ENCODE measurements at regions not wholly inside any gene's neighbourhood (a gene's known extent, or its start where the extent isn't known, plus 50 kb on each side); places are given as distances from the start of the nearest gene placed in this dataset.

- H3K36me3 Mint-ChIP-seq (ENCODE audit: insufficient read depth) = no peaks in the 10 kb centered on the region
- H3K27me3 Mint-ChIP-seq = no peaks in the 10 kb centered on the region
- H3K4me1 Mint-ChIP-seq (ENCODE audit: low read depth in 2 of 2) = no peaks in the 10 kb centered on the region
- no peak overlapping the region for H3K27ac Mint-ChIP-seq
- H3K4me3 Mint-ChIP-seq = no peak overlapping the region
- H3K9me3 Mint-ChIP-seq = peaks cover 0 to 6% of the 10 kb centered on the region in 2 donors
- DNase-seq = no peak
- no peak for ATAC-seq (replicated peaks)
These were observed 202.2 kb downstream of the AEBP2 start for GRCh38 chr12:19641235-19642080.

GRCh38 chr12:19642345-19642744 is 203.1 kb downstream of the AEBP2 start:
- ATAC-seq (replicated peaks) (no peak), DNase-seq (no peak)
- peaks cover 0 to 6% of the 10 kb centered on the region in 2 donors for H3K9me3 Mint-ChIP-seq

DNA sequence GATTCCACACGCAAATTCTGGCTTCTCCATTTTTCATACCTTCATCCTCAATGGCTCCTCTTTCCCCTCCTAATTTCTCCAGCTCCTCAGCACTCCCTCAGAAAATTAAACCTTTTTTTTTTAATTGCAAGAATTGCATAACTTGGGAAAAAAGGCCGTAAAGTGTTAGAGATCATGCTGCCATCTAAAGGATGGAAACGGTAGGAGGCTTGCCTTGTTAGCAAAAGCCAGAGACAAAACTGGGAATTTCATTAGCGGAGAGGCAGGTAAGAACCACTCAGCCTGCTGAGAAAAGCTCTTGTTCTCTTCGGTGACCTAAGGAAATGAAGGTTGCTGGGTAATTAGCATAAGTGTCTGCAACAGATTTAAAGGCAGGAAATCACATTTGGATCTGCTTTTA is 204.3 kb downstream of the AEBP2 start:
- Mint-ChIP-seq H3K27ac (no peak overlapping the region), H3K4me1 (ENCODE audit: low read depth in 2 of 2) (peaks cover 0 to 1% of the 10 kb centered on the region in 2 donors), H3K9me3 (peaks cover 0 to 6% of the 10 kb centered on the region in 2 donors), H3K27me3 (no peaks in the 10 kb centered on the region), H3K4me3 (no peak overlapping the region), H3K36me3 (ENCODE audit: insufficient read depth) (no peaks in the 10 kb centered on the region)
- DNase-seq = no peak
- ATAC-seq (replicated peaks) = no peak

More at GRCh38 chr12:19642345-19642744, 203.1 kb downstream of the AEBP2 start:
- no peaks in the 10 kb centered on the region for H3K27me3 Mint-ChIP-seq
- no peak overlapping the region for H3K4me3 Mint-ChIP-seq
- H3K36me3 Mint-ChIP-seq (ENCODE audit: insufficient read depth) = no peaks in the 10 kb centered on the region
- H3K4me1 Mint-ChIP-seq (ENCODE audit: low read depth in 2 of 2) = no peaks in the 10 kb centered on the region
- H3K27ac Mint-ChIP-seq = no peak overlapping the region

GRCh38 chr12:19644571-19644970 is 205.3 kb downstream of the AEBP2 start:
- H3K9me3 Mint-ChIP-seq = peaks cover 0 to 6% of the 10 kb centered on the region in 2 donors
- ATAC-seq (replicated peaks) = no peak
- no peaks in the 10 kb centered on the region for H3K36me3 Mint-ChIP-seq (ENCODE audit: insufficient read depth)
- H3K4me3 Mint-ChIP-seq = no peak overlapping the region
- peaks cover 0 to 1% of the 10 kb centered on the region in 2 donors for H3K4me1 Mint-ChIP-seq (ENCODE audit: low read depth in 2 of 2)
- H3K27me3 Mint-ChIP-seq = no peaks in the 10 kb centered on the region
- no peak for DNase-seq
- no peak overlapping the region for H3K27ac Mint-ChIP-seq

DNA sequence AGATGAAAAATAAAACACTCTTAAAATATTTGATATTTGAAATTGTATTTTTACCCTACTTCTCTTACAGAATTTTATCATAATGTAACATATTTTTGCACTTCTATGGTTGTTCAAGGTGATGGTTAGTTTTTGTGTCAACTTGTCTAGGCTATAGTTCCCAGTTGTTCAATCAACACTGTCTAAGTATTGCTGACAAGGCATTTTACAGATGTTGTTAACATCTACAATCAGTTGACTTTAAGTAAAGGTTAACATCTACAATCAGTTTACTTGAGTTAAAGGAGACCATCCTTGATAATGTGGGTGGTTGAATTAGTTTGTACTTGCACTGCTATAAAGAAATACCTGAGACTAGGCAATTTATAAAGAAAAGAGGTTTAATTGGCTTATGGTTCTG is 206.5 kb downstream of the AEBP2 start:
- Mint-ChIP-seq H3K27me3 (no peaks in the 10 kb centered on the region), H3K27ac (no peak overlapping the region), H3K36me3 (ENCODE audit: insufficient read depth) (no peaks in the 10 kb centered on the region), H3K4me3 (no peak overlapping the region), H3K4me1 (ENCODE audit: low read depth in 2 of 2) (peaks cover 0 to 1% of the 10 kb centered on the region in 2 donors), H3K9me3 (peaks cover 0 to 6% of the 10 kb centered on the region in 2 donors)
- DNase-seq (no peak), ATAC-seq (replicated peaks) (no peak)

DNA sequence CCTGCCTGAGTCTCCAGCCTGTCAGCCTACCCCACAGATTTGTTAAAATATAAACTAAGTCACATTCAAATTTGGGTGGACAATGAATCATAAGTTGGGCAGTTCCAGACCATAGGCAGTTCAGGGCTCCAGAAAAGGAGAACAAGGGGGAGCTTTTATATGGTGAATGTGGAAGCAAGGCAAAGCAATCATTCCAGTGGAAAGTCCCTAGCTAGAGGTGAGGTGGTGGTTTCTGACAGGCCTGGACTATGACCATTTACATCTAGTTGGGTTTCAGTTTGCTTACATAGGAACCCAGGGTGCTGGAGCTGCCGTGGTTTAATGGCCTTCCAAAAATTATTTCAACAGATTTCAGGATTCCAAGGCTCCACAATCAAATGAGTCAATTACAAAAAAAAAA is 207.3 kb downstream of the AEBP2 start:
- Mint-ChIP-seq H3K36me3 (ENCODE audit: insufficient read depth) (no peaks in the 10 kb centered on the region), H3K4me1 (ENCODE audit: low read depth in 2 of 2) (peaks cover 0 to 1% of the 10 kb centered on the region in 2 donors), H3K4me3 (no peak overlapping the region), H3K27ac (no peak overlapping the region), H3K9me3 (peaks cover 0 to 6% of the 10 kb centered on the region in 2 donors), H3K27me3 (no peaks in the 10 kb centered on the region)
- no peak for DNase-seq
- no peak for ATAC-seq (replicated peaks)

DNA sequence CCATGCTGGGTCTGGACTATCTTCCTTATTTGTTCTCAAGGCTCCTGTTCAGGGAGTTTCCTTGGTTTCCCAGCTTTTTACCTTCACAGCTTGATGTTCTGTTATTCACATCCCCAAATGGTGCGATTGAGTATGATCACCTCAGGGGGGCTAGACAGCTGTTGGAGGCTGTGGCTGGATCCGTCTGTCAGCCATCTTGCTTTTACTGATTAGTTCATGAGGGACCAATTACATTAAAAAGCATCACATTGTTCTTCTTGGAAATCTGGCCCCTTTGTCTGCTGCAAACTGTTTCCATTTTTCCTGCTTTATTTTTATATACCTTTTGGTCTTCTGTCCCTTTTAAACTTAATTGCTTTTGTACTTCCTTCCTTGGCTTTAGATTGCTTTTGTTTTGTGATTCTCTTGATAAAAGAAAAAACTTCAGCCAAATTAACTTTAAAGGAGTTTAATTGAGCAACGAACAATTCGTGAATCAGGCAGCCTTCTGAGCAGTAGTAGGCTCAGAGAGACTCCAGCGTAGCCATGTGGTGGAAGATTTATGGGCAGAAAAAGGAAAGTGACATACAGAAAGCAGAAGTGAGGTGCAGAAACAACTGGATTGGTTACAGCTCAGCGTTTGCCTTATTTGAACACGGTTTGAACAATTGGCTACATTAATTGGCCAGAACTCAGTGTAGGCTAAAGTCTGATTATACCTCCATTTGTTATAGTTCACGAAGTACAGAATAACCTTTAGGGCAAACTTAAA is 208.7 kb downstream of the AEBP2 start:
- no peak overlapping the region for H3K4me3 Mint-ChIP-seq
- no peaks in the 10 kb centered on the region for H3K36me3 Mint-ChIP-seq (ENCODE audit: insufficient read depth)
- H3K9me3 Mint-ChIP-seq = peaks cover 0 to 6% of the 10 kb centered on the region in 2 donors
- no peak overlapping the region for H3K27ac Mint-ChIP-seq
- no peak for DNase-seq
- H3K4me1 Mint-ChIP-seq (ENCODE audit: low read depth in 2 of 2) = peaks cover 0 to 1% of the 10 kb centered on the region in 2 donors
- H3K27me3 Mint-ChIP-seq = no peaks in the 10 kb centered on the region
- ATAC-seq (replicated peaks) = no peak

DNA sequence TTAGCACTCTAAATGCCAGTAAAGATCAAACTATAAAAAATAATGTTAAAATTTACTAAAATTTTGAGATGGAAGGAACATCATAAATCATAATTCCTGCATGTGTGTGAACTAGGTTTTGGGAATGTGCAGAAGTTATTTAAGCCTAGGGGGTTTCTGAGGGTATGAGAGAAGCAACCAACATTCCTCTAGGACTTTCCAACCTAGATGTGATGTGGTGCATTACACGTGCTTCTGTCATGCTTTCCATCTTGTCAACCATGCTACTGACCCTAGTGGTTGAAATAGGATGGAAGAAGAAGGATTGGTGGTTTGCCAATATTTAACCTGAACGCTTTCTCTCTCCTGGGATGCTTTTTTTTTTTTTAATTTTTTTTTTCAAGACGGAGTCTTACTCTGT is 209.3 kb downstream of the AEBP2 start:
- H3K4me3 Mint-ChIP-seq = no peak overlapping the region
- peaks cover 0 to 1% of the 10 kb centered on the region in 2 donors for H3K4me1 Mint-ChIP-seq (ENCODE audit: low read depth in 2 of 2)
- DNase-seq = no peak
- no peaks in the 10 kb centered on the region for H3K27me3 Mint-ChIP-seq
- H3K9me3 Mint-ChIP-seq = peaks cover 0 to 6% of the 10 kb centered on the region in 2 donors
- no peak for ATAC-seq (replicated peaks)
- H3K36me3 Mint-ChIP-seq (ENCODE audit: insufficient read depth) = no peaks in the 10 kb centered on the region
- no peak overlapping the region for H3K27ac Mint-ChIP-seq

DNA sequence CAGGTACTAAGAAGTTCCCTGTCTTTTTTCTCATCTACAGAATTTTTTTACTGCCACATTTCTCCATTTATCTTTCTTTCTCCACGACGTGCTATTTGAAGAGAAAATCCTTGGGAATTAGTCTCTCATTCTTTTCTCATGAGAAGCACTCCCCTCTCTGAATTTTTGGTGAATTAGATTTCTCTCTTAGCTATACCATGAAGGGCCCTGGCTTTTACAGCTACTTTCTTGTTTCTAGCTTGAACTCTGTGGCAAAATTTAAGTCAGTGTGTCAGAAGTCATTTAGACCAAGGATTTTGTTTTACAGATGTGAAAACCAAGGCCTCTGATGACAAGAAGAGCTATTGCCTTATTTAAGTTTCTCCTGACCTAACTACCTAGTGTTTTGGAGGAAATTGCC is 213.1 kb downstream of the AEBP2 start:
- Mint-ChIP-seq H3K4me1 (ENCODE audit: low read depth in 2 of 2) (peaks cover 0 to 1% of the 10 kb centered on the region in 2 donors), H3K27ac (no peak overlapping the region), H3K4me3 (no peak overlapping the region), H3K27me3 (no peaks in the 10 kb centered on the region), H3K36me3 (ENCODE audit: insufficient read depth) (no peaks in the 10 kb centered on the region), H3K9me3 (no peaks in the 10 kb centered on the region)
- ATAC-seq (replicated peaks) = no peak
- no peak for DNase-seq

DNA sequence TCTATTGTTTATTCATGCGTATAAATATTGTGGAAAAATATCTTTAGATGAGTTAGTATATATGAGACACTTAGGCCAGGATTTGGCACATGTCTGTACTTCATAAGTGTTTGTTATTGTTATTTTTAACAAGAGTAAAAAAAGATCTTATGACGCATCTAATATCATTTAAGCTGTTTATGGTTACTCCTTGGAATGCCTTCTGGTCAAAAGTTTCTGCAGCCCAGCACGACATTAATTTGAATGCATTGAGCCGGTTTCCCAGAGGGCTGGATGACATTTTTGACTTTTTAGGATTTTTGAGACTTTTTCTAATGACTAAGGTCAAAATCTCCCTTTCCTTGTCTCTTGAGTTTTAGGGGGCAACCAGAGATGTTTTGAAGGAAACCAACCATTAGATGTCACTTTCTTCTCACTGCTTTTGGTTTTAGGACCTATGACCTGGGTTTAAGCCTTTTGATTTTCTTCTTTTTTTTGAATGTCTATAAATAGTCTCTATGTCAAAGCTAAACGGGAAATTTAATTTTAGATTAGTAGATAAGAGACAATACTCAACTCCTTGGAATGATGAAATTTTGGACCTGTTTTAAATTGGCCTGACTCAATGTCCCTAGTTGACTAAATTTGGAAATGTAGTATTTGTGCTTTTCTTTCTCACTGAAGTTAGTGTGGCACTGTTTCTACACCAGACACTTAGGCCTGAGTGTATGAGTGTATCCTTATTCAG is 215.5 kb downstream of the AEBP2 start:
- Mint-ChIP-seq H3K9me3 (no peaks in the 10 kb centered on the region), H3K27ac (no peak overlapping the region)

DNA sequence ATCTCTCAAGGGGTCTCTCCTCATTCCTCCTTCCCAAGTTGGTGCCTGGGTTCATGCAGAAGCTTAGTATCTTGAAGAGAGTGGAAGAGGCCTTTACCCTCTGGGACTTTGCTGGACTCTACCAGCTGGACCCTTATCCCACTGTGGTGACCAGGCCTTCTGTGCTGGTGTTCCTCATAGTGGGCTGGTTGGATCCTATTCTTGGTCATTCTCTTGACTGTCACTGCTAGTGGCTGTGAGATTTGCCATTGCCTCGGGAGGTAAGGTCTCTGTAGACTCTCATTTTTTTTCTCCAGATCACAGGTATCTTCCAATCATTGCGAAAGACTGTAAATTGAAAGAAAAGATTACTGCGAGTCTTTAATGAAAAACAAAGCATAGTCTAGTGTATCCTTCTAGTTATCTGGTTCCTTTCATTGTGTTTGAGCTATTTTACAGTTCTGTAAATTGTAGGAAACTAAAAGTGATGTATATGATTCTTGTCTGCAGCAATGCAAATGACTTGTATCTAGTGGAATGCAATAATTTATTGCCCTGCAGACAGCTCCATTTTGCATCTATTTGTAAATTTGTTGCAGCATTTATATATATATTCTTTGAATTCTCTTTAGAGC is 217.9 kb downstream of the AEBP2 start:
- no peak for ATAC-seq (replicated peaks)
- Mint-ChIP-seq H3K4me1 (ENCODE audit: low read depth in 2 of 2) (peaks cover 4 to 5% of the 10 kb centered on the region in 2 donors), H3K4me3 (no peak overlapping the region), H3K36me3 (ENCODE audit: insufficient read depth) (no peaks in the 10 kb centered on the region), H3K27ac (no peak overlapping the region), H3K9me3 (no peaks in the 10 kb centered on the region), H3K27me3 (no peaks in the 10 kb centered on the region)
- DNase-seq = no peak

More for the DNA sequence above, 215.5 kb downstream of the AEBP2 start:
- H3K4me1 Mint-ChIP-seq (ENCODE audit: low read depth in 2 of 2) = peaks cover 0 to 4% of the 10 kb centered on the region in 2 donors
- no peaks in the 10 kb centered on the region for H3K36me3 Mint-ChIP-seq (ENCODE audit: insufficient read depth)
- H3K27me3 Mint-ChIP-seq = no peaks in the 10 kb centered on the region
- ATAC-seq (replicated peaks) (no peak), DNase-seq (no peak)
- no peak overlapping the region for H3K4me3 Mint-ChIP-seq

- peaks cover 4 to 5% of the 10 kb centered on the region in 2 donors for H3K4me1 Mint-ChIP-seq (ENCODE audit: low read depth in 2 of 2)
- no peaks in the 10 kb centered on the region for H3K36me3 Mint-ChIP-seq (ENCODE audit: insufficient read depth)
- H3K9me3 Mint-ChIP-seq = no peaks in the 10 kb centered on the region
These were observed 218.4 kb downstream of the AEBP2 start for GRCh38 chr12:19657732-19658130.

GRCh38 chr12:19659086-19659485 is 219.8 kb downstream of the AEBP2 start:
- no peak overlapping the region for H3K4me3 Mint-ChIP-seq
- DNase-seq = no peak

More at GRCh38 chr12:19657732-19658130, 218.4 kb downstream of the AEBP2 start:
- Mint-ChIP-seq H3K27me3 (no peaks in the 10 kb centered on the region), H3K4me3 (no peak overlapping the region), H3K27ac (no peak overlapping the region)
- ATAC-seq (replicated peaks) (no peak), DNase-seq (no peak)

More at GRCh38 chr12:19659086-19659485, 219.8 kb downstream of the AEBP2 start:
- Mint-ChIP-seq H3K27ac (no peak overlapping the region), H3K27me3 (no peaks in the 10 kb centered on the region), H3K4me1 (ENCODE audit: low read depth in 2 of 2) (peaks cover 4 to 5% of the 10 kb centered on the region in 2 donors), H3K36me3 (ENCODE audit: insufficient read depth) (no peaks in the 10 kb centered on the region), H3K9me3 (no peaks in the 10 kb centered on the region)
- no peak for ATAC-seq (replicated peaks)
